PFSK-1 (cell line): ENCODE measurements at regions not wholly inside any gene's neighbourhood (a gene's known extent, or its start where the extent isn't known, plus 50 kb on each side); places are given as distances from the start of the nearest gene placed in this dataset.

Experiments
- FOXP2 ChIP-seq: optimal IDR thresholded peaks from 2 replicates; pipeline ENCODE3; 2011; ENCODE audit warnings: borderline replicate concordance, control low read depth, inconsistent platforms; ENCODE audit not compliant: insufficient read depth; ENCODE audit errors: extremely low read length, extremely low read depth
- POLR2AphosphoS5 ChIP-seq: IDR thresholded peaks from 2 replicates; pipeline ENCODE4 v1.6.1; 2012; ENCODE audit warnings: low read depth, mild to moderate bottlenecking, control low read depth, low read length, moderate library complexity
- REST ChIP-seq, 2 experiments: IDR thresholded peaks; 2 replicates each; pipeline versions ENCODE4 v1.6.1 to v1.8.0; 2011 to 2012; ENCODE audit warnings: low read depth in 2 of 2, low read length in 2 of 2, control low read depth in 1 of 2, inconsistent platforms in 1 of 2, mild to moderate bottlenecking in 1 of 2, moderate library complexity in 1 of 2; ENCODE audit not compliant: insufficient read depth in 1 of 2
- SIN3A ChIP-seq: IDR thresholded peaks from 2 replicates; pipeline ENCODE4 v1.6.1; 2012; ENCODE audit warnings: mild to moderate bottlenecking, low read length, moderate library complexity, borderline replicate concordance; ENCODE audit not compliant: insufficient read depth
- TAF1 ChIP-seq: IDR thresholded peaks from 2 replicates; pipeline ENCODE4 v1.6.1; 2012; ENCODE audit warnings: low read length, control low read depth, borderline replicate concordance; ENCODE audit not compliant: insufficient read depth

GRCh38 chr12:125835852-125836251 is 770.6 kb downstream of the AACS start:
- no peak for TF ChIP-seq TAF1

- TF ChIP-seq REST (IDR thresholded peaks at IDR 0.05; ENCODE audit: insufficient read depth in 1 of 2, low read depth in 2 of 2, low read length in 2 of 2) (no peak), TAF1 (no peak), POLR2AphosphoS5 (no peak), SIN3A (no peak), FOXP2 (no peak)
These were observed 771.4 kb downstream of the AACS start for GRCh38 chr12:125836647-125837046.

GRCh38 chr12:125841332-125841731 is 776.1 kb downstream of the AACS start:
- TF ChIP-seq FOXP2 = no peak
- no peak for TF ChIP-seq SIN3A
- TF ChIP-seq POLR2AphosphoS5 = no peak
- no peak for TF ChIP-seq REST (IDR thresholded peaks at IDR 0.05; ENCODE audit: insufficient read depth in 1 of 2, low read depth in 2 of 2, low read length in 2 of 2)
- TF ChIP-seq TAF1 = no peak

- TF ChIP-seq TAF1 (no peak), REST (IDR thresholded peaks at IDR 0.05; ENCODE audit: insufficient read depth in 1 of 2, low read depth in 2 of 2, low read length in 2 of 2) (no peak), POLR2AphosphoS5 (no peak), FOXP2 (no peak), SIN3A (no peak)
These were observed 786.9 kb downstream of the AACS start for GRCh38 chr12:125852116-125852515.

GRCh38 chr12:125852679-125853078 is 787.4 kb downstream of the AACS start:
- TF ChIP-seq REST (IDR thresholded peaks at IDR 0.05; ENCODE audit: insufficient read depth in 1 of 2, low read depth in 2 of 2, low read length in 2 of 2) (no peak), SIN3A (no peak), FOXP2 (no peak), POLR2AphosphoS5 (no peak), TAF1 (no peak)
